GM23338 (cell line): ENCODE measurements at regions not wholly inside any gene's neighbourhood (a gene's known extent, or its start where the extent isn't known, plus 50 kb on each side); places are given as distances from the start of the nearest gene placed in this dataset.

ENCODE experiments used
- ATAC-seq: fragments of 200-7000 bp; cut with Tn5 transposase; 3 replicates; pipeline ENCODE4 v1.9.1; 2020
- DNase-seq: peaks from one replicate; pipeline ENCODE4 v3.0.0-alpha.2; 2015; ENCODE audit warnings: low spot score
- H2AFZ ChIP-seq: fragments of 200-600 bp; sonication (generic); 2 replicates; pipeline ENCODE4 v1.8.0; 2016; ENCODE audit warnings: antibody characterized with exemption, mild to moderate bottlenecking, moderate library complexity
- H3F3A ChIP-seq: fragments of 200-600 bp; sonication (generic); replicated peaks from 2 replicates; pipeline ENCODE4 v1.8.0; 2017; ENCODE audit warnings: antibody characterized with exemption, mixed run types, low read depth
- H3K27ac ChIP-seq: fragments of 200-600 bp; sonication (generic); 2 replicates; pipeline ENCODE4 v1.6.1; 2016; ENCODE audit warnings: low read depth
- H3K27me3 ChIP-seq: fragments of 200-600 bp; sonication (generic); 2 replicates; pipeline ENCODE4 v1.8.0; 2016; ENCODE audit warnings: mild to moderate bottlenecking, mixed run types, moderate library complexity; ENCODE audit not compliant: insufficient read depth
- H3K36me3 ChIP-seq: fragments of 200-600 bp; sonication (generic); 2 replicates; pipeline ENCODE4 v1.8.0; 2016; ENCODE audit warnings: mild to moderate bottlenecking; ENCODE audit not compliant: insufficient read depth
- H3K4me1 ChIP-seq: fragments of 200-600 bp; sonication (generic); 2 replicates; pipeline ENCODE4 v1.8.0; 2016; ENCODE audit warnings: mild to moderate bottlenecking, moderate library complexity; ENCODE audit not compliant: insufficient read depth
- H3K4me2 ChIP-seq: fragments of 200-600 bp; sonication (generic); 2 replicates; pipeline ENCODE4 v1.7.1; 2017; ENCODE audit warnings: mixed run types
- H3K4me3 ChIP-seq: fragments of 200-600 bp; sonication (generic); 2 replicates; pipeline ENCODE4 v1.6.1; 2016; ENCODE audit warnings: mixed run types
- H3K79me2 ChIP-seq: fragments of 200-600 bp; sonication (generic); replicated peaks from 2 replicates; pipeline ENCODE4 v1.8.0; 2017; ENCODE audit warnings: mild to moderate bottlenecking; ENCODE audit not compliant: insufficient read depth
- H3K9me2 ChIP-seq: fragments of 200-600 bp; sonication (generic); 2 replicates; pipeline ENCODE4 v1.8.0; 2017; ENCODE audit not compliant: insufficient read depth
- H4K20me1 ChIP-seq: fragments of 200-600 bp; sonication (generic); replicated peaks from 2 replicates; pipeline ENCODE4 v1.8.0; 2017; ENCODE audit warnings: mild to moderate bottlenecking; ENCODE audit not compliant: insufficient read depth
- H3K27ac Mint-ChIP-seq: 2 replicates; pipeline ENCODE4 v1.8.0; 2020; ENCODE audit warnings: inconsistent platforms, mild to moderate bottlenecking, moderate library complexity, mixed read lengths
- H3K27me3 Mint-ChIP-seq: 3 replicates; pipeline ENCODE4 v1.8.0; 2022; ENCODE audit warnings: low read depth, mild to moderate bottlenecking, moderate library complexity, mixed read lengths, inconsistent platforms; ENCODE audit not compliant: insufficient read depth, poor library complexity
- H3K36me3 Mint-ChIP-seq: 3 replicates; pipeline ENCODE4 v1.8.0; 2021; ENCODE audit warnings: low read depth, mild to moderate bottlenecking, inconsistent platforms, moderate library complexity, mixed read lengths
- H3K4me1 Mint-ChIP-seq: 3 replicates; pipeline ENCODE4 v1.8.0; 2020; ENCODE audit warnings: mild to moderate bottlenecking, inconsistent platforms, mixed read lengths
- H3K4me3 Mint-ChIP-seq: 3 replicates; pipeline ENCODE4 v1.8.0; 2021; ENCODE audit warnings: moderate library complexity, mild to moderate bottlenecking, inconsistent platforms, mixed read lengths
- H3K9me3 Mint-ChIP-seq: 3 replicates; pipeline ENCODE4 v1.8.0; 2020; ENCODE audit warnings: moderate library complexity, mild to moderate bottlenecking, inconsistent platforms, mixed read lengths
- CREB1 ChIP-seq: fragments of 250-450 bp; sonication (Bioruptor Pico); IDR thresholded peaks from 2 replicates; pipeline ENCODE4 v1.5.0; 2020; ENCODE audit warnings: low read depth, mild to moderate bottlenecking, moderate library complexity
- ETS1 ChIP-seq: IDR thresholded peaks from 2 replicates; pipeline ENCODE4 v1.6.1; 2016; ENCODE audit warnings: antibody characterized with exemption
- EZH2 ChIP-seq: fragments of 200-600 bp; sonication (generic); IDR thresholded peaks from one replicate; pipeline ENCODE4 v1.8.0; 2017; ENCODE audit warnings: antibody characterized with exemption, mild to moderate bottlenecking, low read depth; ENCODE audit not compliant: unreplicated experiment
- EZH2phosphoT487 ChIP-seq: fragments of 200-600 bp; sonication (generic); IDR thresholded peaks from one replicate; pipeline ENCODE4 v1.8.1; 2018; ENCODE audit warnings: antibody characterized with exemption; ENCODE audit not compliant: unreplicated experiment
- JUNB ChIP-seq: IDR thresholded peaks from one replicate; pipeline ENCODE4 v1.6.1; 2016; ENCODE audit warnings: antibody characterized with exemption; ENCODE audit not compliant: unreplicated experiment
- NANOG ChIP-seq: IDR thresholded peaks from 2 replicates; pipeline ENCODE4 v1.6.1; 2016; ENCODE audit warnings: antibody characterized with exemption, borderline replicate concordance
- POLR2AphosphoS5 ChIP-seq: IDR thresholded peaks from 2 replicates; pipeline ENCODE4 v1.6.1; 2016; ENCODE audit warnings: antibody characterized with exemption, low read depth
- REST ChIP-seq: IDR thresholded peaks from one replicate; pipeline ENCODE4 v1.6.1; 2018; ENCODE audit warnings: antibody characterized with exemption; ENCODE audit not compliant: unreplicated experiment
- STAT1 ChIP-seq: IDR thresholded peaks from one replicate; pipeline ENCODE4 v1.6.1; 2016; ENCODE audit warnings: antibody characterized with exemption; ENCODE audit not compliant: unreplicated experiment
- ZNF114 ChIP-seq: fragments of 250-450 bp; sonication (Bioruptor Pico); IDR thresholded peaks from 2 replicates; pipeline ENCODE4 v1.5.0; 2020; ENCODE audit warnings: mild to moderate bottlenecking, moderate library complexity
- ZNF331 ChIP-seq: fragments of 250-450 bp; sonication (Bioruptor Pico); IDR thresholded peaks from 2 replicates; pipeline ENCODE4 v1.5.0; 2020; ENCODE audit warnings: low read depth, mild to moderate bottlenecking, moderate library complexity
- TF ChIP-seq, protein P1 (sequence below): fragments of 250-450 bp; sonication (Bioruptor Pico); IDR thresholded peaks from 2 replicates; pipeline ENCODE4 v1.5.0; 2020; ENCODE audit warnings: mild to moderate bottlenecking, moderate library complexity
- TF ChIP-seq, protein P2 (sequence below), 2 experiments: fragments of 200-600 bp in 1 of 2; sonication (generic) in 1 of 2; conservative IDR thresholded peaks; 2 replicates each; pipeline versions ENCODE4 v1.5.1 to v1.6.1; 2016 to 2017; ENCODE audit warnings: antibody characterized with exemption in 2 of 2, low read depth in 2 of 2, mild to moderate bottlenecking in 2 of 2, moderate library complexity in 1 of 2

GRCh38 chr3:8276506-8276905, 225.1 kb upstream of the LMCD1 start:
- Mint-ChIP-seq H3K27ac (no peak overlapping the region), H3K27me3 (peaks cover 6% of the 10 kb centered on the region), H3K36me3 (no peaks in the 10 kb centered on the region), H3K4me3 (no peak overlapping the region), H3K4me1 (peaks cover 35% of the 10 kb centered on the region), H3K9me3 (peaks cover 4% of the 10 kb centered on the region; the same call in 1 of the 3 replicates)
- H3K4me2 ChIP-seq, result no peak overlapping the region
- H3K36me3 ChIP-seq, result no peaks in the 10 kb centered on the region
- H4K20me1 ChIP-seq, result no peaks in the 10 kb centered on the region
- DNase-seq (no peak), ATAC-seq (no peak)
- H3K9me2 ChIP-seq, result no peaks in the 10 kb centered on the region
- TF ChIP-seq, protein P1, sequence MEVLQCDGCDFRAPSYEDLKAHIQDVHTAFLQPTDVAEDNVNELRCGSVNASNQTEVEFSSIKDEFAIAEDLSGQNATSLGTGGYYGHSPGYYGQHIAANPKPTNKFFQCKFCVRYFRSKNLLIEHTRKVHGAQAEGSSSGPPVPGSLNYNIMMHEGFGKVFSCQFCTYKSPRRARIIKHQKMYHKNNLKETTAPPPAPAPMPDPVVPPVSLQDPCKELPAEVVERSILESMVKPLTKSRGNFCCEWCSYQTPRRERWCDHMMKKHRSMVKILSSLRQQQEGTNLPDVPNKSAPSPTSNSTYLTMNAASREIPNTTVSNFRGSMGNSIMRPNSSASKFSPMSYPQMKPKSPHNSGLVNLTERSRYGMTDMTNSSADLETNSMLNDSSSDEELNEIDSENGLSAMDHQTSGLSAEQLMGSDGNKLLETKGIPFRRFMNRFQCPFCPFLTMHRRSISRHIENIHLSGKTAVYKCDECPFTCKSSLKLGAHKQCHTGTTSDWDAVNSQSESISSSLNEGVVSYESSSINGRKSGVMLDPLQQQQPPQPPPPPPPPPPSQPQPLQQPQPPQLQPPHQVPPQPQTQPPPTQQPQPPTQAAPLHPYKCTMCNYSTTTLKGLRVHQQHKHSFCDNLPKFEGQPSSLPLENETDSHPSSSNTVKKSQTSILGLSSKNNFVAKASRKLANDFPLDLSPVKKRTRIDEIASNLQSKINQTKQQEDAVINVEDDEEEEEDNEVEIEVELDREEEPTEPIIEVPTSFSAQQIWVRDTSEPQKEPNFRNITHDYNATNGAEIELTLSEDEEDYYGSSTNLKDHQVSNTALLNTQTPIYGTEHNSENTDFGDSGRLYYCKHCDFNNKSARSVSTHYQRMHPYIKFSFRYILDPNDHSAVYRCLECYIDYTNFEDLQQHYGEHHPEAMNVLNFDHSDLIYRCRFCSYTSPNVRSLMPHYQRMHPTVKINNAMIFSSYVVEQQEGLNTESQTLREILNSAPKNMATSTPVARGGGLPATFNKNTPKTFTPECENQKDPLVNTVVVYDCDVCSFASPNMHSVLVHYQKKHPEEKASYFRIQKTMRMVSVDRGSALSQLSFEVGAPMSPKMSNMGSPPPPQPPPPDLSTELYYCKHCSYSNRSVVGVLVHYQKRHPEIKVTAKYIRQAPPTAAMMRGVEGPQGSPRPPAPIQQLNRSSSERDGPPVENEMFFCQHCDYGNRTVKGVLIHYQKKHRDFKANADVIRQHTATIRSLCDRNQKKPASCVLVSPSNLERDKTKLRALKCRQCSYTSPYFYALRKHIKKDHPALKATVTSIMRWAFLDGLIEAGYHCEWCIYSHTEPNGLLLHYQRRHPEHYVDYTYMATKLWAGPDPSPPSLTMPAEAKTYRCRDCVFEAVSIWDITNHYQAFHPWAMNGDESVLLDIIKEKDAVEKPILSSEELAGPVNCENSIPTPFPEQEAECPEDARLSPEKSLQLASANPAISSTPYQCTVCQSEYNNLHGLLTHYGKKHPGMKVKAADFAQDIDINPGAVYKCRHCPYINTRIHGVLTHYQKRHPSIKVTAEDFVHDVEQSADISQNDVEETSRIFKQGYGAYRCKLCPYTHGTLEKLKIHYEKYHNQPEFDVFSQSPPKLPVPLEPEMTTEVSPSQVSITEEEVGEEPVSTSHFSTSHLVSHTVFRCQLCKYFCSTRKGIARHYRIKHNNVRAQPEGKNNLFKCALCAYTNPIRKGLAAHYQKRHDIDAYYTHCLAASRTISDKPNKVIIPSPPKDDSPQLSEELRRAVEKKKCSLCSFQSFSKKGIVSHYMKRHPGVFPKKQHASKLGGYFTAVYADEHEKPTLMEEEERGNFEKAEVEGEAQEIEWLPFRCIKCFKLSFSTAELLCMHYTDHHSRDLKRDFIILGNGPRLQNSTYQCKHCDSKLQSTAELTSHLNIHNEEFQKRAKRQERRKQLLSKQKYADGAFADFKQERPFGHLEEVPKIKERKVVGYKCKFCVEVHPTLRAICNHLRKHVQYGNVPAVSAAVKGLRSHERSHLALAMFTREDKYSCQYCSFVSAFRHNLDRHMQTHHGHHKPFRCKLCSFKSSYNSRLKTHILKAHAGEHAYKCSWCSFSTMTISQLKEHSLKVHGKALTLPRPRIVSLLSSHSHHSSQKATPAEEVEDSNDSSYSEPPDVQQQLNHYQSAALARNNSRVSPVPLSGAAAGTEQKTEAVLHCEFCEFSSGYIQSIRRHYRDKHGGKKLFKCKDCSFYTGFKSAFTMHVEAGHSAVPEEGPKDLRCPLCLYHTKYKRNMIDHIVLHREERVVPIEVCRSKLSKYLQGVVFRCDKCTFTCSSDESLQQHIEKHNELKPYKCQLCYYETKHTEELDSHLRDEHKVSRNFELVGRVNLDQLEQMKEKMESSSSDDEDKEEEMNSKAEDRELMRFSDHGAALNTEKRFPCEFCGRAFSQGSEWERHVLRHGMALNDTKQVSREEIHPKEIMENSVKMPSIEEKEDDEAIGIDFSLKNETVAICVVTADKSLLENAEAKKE (CRISPR knock-in tag), result no peak
- TF ChIP-seq CREB1 (CRISPR knock-in tag) (no peak), POLR2AphosphoS5 (no peak), ZNF114 (no peak), JUNB (no peak), ETS1 (no peak), STAT1 (no peak), EZH2 (no peak), REST (no peak), NANOG (no peak), ZNF331 (no peak), EZH2phosphoT487 (no peak)
- TF ChIP-seq, protein P2, sequence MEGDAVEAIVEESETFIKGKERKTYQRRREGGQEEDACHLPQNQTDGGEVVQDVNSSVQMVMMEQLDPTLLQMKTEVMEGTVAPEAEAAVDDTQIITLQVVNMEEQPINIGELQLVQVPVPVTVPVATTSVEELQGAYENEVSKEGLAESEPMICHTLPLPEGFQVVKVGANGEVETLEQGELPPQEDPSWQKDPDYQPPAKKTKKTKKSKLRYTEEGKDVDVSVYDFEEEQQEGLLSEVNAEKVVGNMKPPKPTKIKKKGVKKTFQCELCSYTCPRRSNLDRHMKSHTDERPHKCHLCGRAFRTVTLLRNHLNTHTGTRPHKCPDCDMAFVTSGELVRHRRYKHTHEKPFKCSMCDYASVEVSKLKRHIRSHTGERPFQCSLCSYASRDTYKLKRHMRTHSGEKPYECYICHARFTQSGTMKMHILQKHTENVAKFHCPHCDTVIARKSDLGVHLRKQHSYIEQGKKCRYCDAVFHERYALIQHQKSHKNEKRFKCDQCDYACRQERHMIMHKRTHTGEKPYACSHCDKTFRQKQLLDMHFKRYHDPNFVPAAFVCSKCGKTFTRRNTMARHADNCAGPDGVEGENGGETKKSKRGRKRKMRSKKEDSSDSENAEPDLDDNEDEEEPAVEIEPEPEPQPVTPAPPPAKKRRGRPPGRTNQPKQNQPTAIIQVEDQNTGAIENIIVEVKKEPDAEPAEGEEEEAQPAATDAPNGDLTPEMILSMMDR (conservative IDR thresholded peaks at IDR 0.05; ENCODE audit: low read depth in 2 of 2), result no peak
- no peak overlapping the region for H2AFZ ChIP-seq
- H3K4me1 ChIP-seq, result peaks cover 15% of the 10 kb centered on the region
- no peak overlapping the region for H3K27ac ChIP-seq
- no peaks in the 10 kb centered on the region for H3K79me2 ChIP-seq
- H3F3A ChIP-seq, result no peaks in the 10 kb centered on the region
- no peaks in the 10 kb centered on the region for H3K27me3 ChIP-seq
- H3K4me3 ChIP-seq, result no peak overlapping the region
